Muscle of leg (tissue), 3 donors: ENCODE measurements at regions not wholly inside any gene's neighbourhood (a gene's known extent, or its start where the extent isn't known, plus 50 kb on each side); places are given as distances from the start of the nearest gene placed in this dataset.

Experiments used
- DNase-seq: peaks from one replicate; pipeline ENCODE4 v3.0.0; 2013
- H3K27ac ChIP-seq: one replicate; pipeline ENCODE4 v1.5.1; 2013; ENCODE audit warnings: mild to moderate bottlenecking, low read length, control low read depth
- H3K27me3 ChIP-seq: one replicate; pipeline ENCODE4 v1.6.1; 2013; ENCODE audit warnings: low read length; ENCODE audit not compliant: control insufficient read depth, insufficient read depth
- H3K36me3 ChIP-seq: one replicate; pipeline ENCODE4 v1.6.1; 2013; ENCODE audit warnings: low read length; ENCODE audit not compliant: control insufficient read depth, insufficient read depth
- H3K4me1 ChIP-seq: one replicate; pipeline ENCODE4 v1.6.1; 2013; ENCODE audit warnings: low read length; ENCODE audit not compliant: control insufficient read depth, insufficient read depth
- H3K4me3 ChIP-seq: one replicate; pipeline ENCODE4 v1.5.1; 2013; ENCODE audit warnings: low read length, control low read depth
- H3K9me3 ChIP-seq: replicated peaks from 2 replicates; pipeline ENCODE4 v1.6.1; 2013; ENCODE audit warnings: low read depth, low read length; ENCODE audit not compliant: control insufficient read depth
- WGBS: methylation state at CpG from one replicate; pipeline ENCODE4 v1.1.5; 2013; ENCODE audit warnings: missing lambda C conversion rate; ENCODE audit not compliant: insufficient coverage; 5-methylcytosine and 5-hydroxymethylcytosine counted together

- Histone ChIP-seq H3K4me3 (no peak overlapping the region), H3K9me3 (peaks cover 2% of the 10 kb centered on the region), H3K36me3 (no peaks in the 10 kb centered on the region), H3K4me1 (no peaks in the 10 kb centered on the region), H3K27ac (no peak overlapping the region), H3K27me3 (no peaks in the 10 kb centered on the region)
- 100% methylated on average over 2 of the region's 2 CpGs for WGBS
- DNase-seq: no peak
Observed at GRCh38 chr4:187208651-187209050, 485.0 kb upstream of the FAT1 start.

GRCh38 chr4:187209921-187210613 lies 486.4 kb upstream of the FAT1 start:
- H3K27me3 ChIP-seq: no peaks in the 10 kb centered on the region
- H3K36me3 ChIP-seq: no peaks in the 10 kb centered on the region
- H3K27ac ChIP-seq: no peak overlapping the region
- no peaks in the 10 kb centered on the region for H3K4me1 ChIP-seq
- DNase-seq: no peak
- WGBS: 95% methylated on average over 6 of the region's 11 CpGs
- peaks cover 2% of the 10 kb centered on the region for H3K9me3 ChIP-seq
- H3K4me3 ChIP-seq: no peak overlapping the region

- no peak overlapping the region for H3K4me3 ChIP-seq
- DNase-seq: peak; percentile 72
- no peaks in the 10 kb centered on the region for H3K9me3 ChIP-seq
- peak overlapping the region; percentile 62 for H3K27ac ChIP-seq
- H3K27me3 ChIP-seq: no peaks in the 10 kb centered on the region
- 40% methylated on average over 1 of the region's 9 CpGs for WGBS
- H3K4me1 ChIP-seq: no peaks in the 10 kb centered on the region
- no peaks in the 10 kb centered on the region for H3K36me3 ChIP-seq
Observed at GRCh38 chr4:187212446-187213080, 488.9 kb upstream of the FAT1 start.

- Histone ChIP-seq H3K4me3 (no peak overlapping the region), H3K27ac (no peak overlapping the region), H3K36me3 (no peaks in the 10 kb centered on the region), H3K4me1 (no peaks in the 10 kb centered on the region), H3K27me3 (no peaks in the 10 kb centered on the region), H3K9me3 (no peaks in the 10 kb centered on the region)
- WGBS: 95% methylated on average over 11 of the region's 17 CpGs
- DNase-seq: no peak
Observed at GRCh38 chr4:187215438-187215837, 491.8 kb upstream of the FAT1 start.

DNA sequence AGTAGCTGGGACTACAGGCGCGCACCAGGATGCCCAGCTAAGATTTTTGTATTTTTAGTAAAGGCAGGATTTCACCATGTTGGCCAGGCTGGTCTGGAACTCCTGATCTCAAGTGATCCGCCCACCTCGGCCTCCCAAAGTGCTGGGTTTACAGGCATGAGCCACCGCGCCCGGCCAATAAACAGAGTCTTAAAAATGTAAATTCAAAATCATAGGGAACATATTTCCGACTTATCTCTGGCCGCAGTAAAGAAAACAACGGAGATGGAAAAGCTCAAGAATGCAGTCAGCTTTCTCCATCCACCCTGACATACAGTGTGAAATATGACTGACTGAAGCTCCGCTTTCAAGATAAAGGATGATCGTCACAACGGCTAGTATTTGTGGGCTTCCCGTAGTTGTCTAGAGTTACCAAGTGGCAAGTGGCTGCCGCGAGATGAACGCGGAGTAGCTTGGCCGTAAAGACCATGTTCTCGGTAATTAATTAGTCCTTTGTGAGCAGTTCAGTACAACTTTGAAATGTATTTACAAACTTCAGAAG lies 495.1 kb upstream of the FAT1 start:
- DNase-seq: no peak
- WGBS: 88% methylated on average over 10 of the region's 20 CpGs
- H3K36me3 ChIP-seq: no peaks in the 10 kb centered on the region
- H3K27ac ChIP-seq: no peak overlapping the region
- H3K27me3 ChIP-seq: no peaks in the 10 kb centered on the region
- no peaks in the 10 kb centered on the region for H3K9me3 ChIP-seq
- H3K4me3 ChIP-seq: no peak overlapping the region
- H3K4me1 ChIP-seq: no peaks in the 10 kb centered on the region

- H3K4me3 ChIP-seq: no peak overlapping the region
- no CpG with 5 or more reads among the region's 5 CpGs for WGBS
- DNase-seq: no peak
- no peaks in the 10 kb centered on the region for H3K27me3 ChIP-seq
- no peaks in the 10 kb centered on the region for H3K9me3 ChIP-seq
- no peaks in the 10 kb centered on the region for H3K4me1 ChIP-seq
- H3K27ac ChIP-seq: no peak overlapping the region
- H3K36me3 ChIP-seq: no peaks in the 10 kb centered on the region
Observed at GRCh38 chr4:187224560-187224959, 500.9 kb upstream of the FAT1 start.

DNA sequence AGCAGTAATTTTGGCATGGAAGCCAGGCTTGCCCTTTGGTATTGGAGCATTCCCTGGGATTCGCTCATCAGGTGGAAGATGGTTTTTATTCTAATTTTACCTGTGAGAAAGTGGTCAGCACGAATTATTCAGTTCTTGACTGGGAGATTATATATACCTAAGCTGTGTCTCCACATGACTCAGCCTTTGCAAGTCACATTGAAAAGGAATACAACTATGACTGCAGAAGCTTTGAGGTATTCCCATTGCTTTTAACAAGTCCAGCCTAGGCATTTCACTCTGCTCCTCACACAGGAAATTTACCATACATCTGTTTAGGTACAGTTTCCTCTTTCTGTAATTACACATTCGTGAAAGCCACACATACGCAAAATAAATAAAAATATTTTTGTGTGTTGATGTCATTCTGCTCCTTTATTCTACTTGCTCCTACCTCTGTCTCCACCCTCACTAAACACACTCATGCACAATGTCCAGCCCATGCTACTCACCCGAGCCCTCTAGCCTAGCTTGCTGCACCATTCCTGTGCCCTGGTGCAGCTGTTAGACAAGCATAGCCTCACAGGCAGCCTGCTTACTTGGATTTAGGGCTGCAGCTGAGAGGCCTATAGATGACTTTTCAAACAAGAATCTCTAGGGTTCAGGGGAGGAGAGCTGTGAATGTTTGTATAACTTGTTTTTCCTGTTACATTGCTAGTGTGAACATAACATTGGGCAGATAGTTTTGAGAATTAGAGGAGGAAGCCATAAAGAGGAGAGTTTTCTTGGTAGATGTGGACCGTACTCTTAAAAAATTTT lies 504.4 kb upstream of the FAT1 start:
- Histone ChIP-seq H3K27me3 (no peaks in the 10 kb centered on the region), H3K9me3 (no peaks in the 10 kb centered on the region), H3K4me3 (no peak overlapping the region), H3K36me3 (no peaks in the 10 kb centered on the region), H3K27ac (no peak overlapping the region), H3K4me1 (no peaks in the 10 kb centered on the region)
- no peak for DNase-seq
- WGBS: 29% methylated on average over 1 of the region's 6 CpGs

DNA sequence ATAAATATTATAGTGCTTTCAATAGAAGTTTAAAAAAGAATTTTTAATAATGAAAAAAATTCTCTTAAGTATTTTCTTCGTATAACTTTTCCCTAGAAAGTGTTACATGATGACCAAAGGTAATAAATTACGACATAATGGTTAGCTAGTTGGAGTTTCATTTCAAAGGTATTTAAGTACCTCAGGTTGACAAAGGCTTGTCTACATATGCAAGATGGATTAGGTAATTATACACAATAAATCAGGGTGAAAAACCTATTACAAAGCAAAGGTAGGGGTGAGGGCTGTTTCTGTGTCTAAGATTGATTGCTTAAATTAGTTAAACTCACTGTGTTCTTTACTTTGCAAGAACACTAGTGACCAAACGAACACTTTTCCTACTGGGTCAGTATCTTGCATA lies 508.5 kb upstream of the FAT1 start:
- H3K27ac ChIP-seq: no peak overlapping the region
- no peaks in the 10 kb centered on the region for H3K27me3 ChIP-seq
- no peaks in the 10 kb centered on the region for H3K36me3 ChIP-seq
- H3K4me3 ChIP-seq: no peak overlapping the region
- DNase-seq: no peak
- H3K9me3 ChIP-seq: no peaks in the 10 kb centered on the region
- no CpG with 5 or more reads among the region's 3 CpGs for WGBS
- no peaks in the 10 kb centered on the region for H3K4me1 ChIP-seq

- Histone ChIP-seq H3K27me3 (no peaks in the 10 kb centered on the region), H3K27ac (no peak overlapping the region), H3K36me3 (no peaks in the 10 kb centered on the region), H3K4me1 (no peaks in the 10 kb centered on the region), H3K4me3 (no peak overlapping the region), H3K9me3 (no peaks in the 10 kb centered on the region)
- no peak for DNase-seq
- WGBS: no CpG with 5 or more reads among the region's 2 CpGs
Observed at GRCh38 chr4:187232796-187233195, 509.1 kb upstream of the FAT1 start.

DNA sequence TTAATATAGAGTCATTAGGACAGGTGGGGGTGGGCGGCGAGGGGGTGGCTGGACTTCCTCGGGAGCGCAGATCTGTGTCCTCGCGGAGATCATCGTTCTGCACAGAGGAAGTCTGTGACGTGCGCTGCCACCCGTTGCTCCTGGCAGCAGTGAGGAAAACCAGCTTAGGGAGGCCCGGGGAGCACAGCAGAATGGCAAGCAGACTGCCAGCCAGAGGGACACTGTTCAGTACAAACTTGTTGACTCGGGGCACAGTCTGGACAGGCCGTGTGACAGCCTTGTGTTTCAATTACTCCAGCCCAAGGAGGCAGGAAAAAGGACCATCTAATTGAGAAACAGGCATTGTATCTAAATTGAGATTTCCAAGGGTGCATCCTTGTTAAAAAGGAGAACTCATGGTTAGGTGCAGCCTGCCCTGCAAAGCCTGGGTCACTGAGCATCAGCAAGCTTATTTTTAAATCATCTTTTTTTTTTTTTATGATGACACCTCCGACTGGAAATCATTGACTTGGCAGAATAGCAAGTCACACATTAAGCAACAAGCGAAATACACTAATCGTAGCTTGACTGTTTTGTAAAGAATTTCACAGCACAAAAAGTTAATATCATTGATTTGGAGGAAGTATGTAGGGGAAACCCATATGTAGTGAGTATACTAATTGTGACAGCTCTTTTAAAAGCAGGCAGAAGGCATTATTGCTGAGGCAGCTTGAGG lies 512.0 kb upstream of the FAT1 start:
- H3K27ac ChIP-seq: no peak overlapping the region
- peak; percentile 22 for DNase-seq
- no peaks in the 10 kb centered on the region for H3K9me3 ChIP-seq
- no peaks in the 10 kb centered on the region for H3K36me3 ChIP-seq
- H3K4me1 ChIP-seq: no peaks in the 10 kb centered on the region
- no peaks in the 10 kb centered on the region for H3K27me3 ChIP-seq
- WGBS: 60% methylated on average over 13 of the region's 16 CpGs
- no peak overlapping the region for H3K4me3 ChIP-seq
